ENCODE measurements at regions not wholly inside any gene's neighbourhood (a gene's known extent, or its start where the extent isn't known, plus 50 kb on each side); places are given as distances from the start of the nearest gene placed in this dataset.

DNA sequence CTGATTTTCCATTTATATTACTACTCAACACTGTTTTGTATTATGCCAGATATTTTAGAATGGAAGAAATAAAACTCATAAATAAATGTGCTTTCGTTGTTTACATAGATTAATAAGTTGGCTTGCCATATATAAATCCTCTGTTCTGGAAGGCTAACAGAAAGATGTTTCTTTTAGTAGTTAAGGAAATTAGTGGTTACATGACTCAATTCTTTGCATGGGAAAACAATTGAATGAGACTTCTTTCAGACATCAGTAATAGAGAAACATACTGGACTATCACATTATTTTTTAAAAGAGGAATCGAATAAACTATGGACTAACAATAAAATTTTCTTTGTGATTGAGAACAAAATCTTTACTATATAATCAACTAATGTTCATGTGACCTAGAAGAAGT, 336.5 kb downstream of the KCNS3 start:
- no peak for TF ChIP-seq ZNF175 (tag by site-specific recombination; IDR thresholded peaks at IDR 0.05)
- H3K4me3 ChIP-seq (ENCODE audit: low read depth, low read length) = no peak overlapping the region
- ChIA-PET POLR2A (no interaction called here), CTCF (no interaction called here)
- no peaks in the 10 kb centered on the region for H3K9me3 ChIP-seq (ENCODE audit: control insufficient read depth, insufficient read depth, low read depth, low read length)
- H3K36me3 ChIP-seq (ENCODE audit: control insufficient read depth in 2 of 2, insufficient read depth in 1 of 2, low read length in 2 of 2) = no peaks in the 10 kb centered on the region
- H3K4me1 ChIP-seq (ENCODE audit: control insufficient read depth, insufficient read depth, low read length) = peaks cover 9% of the 10 kb centered on the region
- H3K27ac ChIP-seq (ENCODE audit: extremely low read depth, low read depth, low read length) = no peak overlapping the region

DNA sequence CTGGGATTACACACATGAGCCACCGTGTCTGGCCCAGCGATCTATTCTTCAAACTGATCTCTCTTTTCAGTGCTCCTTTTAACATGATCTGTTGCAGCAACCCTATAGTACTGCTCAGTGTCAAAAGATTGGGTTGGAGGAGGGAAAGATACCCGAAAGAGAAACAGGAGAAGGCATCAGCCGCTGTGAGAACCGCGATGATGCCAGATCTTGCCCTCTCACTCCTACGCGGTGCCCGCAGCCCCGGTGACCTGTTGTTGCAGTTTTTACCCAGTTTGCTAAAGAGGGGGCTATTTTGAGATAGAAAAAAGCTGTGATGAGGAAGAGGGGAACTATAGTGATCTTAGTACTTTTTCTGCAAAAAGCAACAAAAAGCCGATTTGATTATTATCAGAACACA, 335.5 kb downstream of the KCNS3 start:
- H3K27ac ChIP-seq (ENCODE audit: extremely low read depth, low read depth, low read length) = no peak overlapping the region
- peaks cover 13% of the 10 kb centered on the region for H3K4me1 ChIP-seq (ENCODE audit: control insufficient read depth, insufficient read depth, low read length)
- H3K9me3 ChIP-seq (ENCODE audit: control insufficient read depth, insufficient read depth, low read depth, low read length) = no peaks in the 10 kb centered on the region
- no peaks in the 10 kb centered on the region for H3K36me3 ChIP-seq (ENCODE audit: control insufficient read depth in 2 of 2, insufficient read depth in 1 of 2, low read length in 2 of 2)
- POLR2A ChIA-PET = no interaction called here
- H3K4me3 ChIP-seq (ENCODE audit: low read depth, low read length) = no peak overlapping the region
- TF ChIP-seq ZNF785 (tag by site-specific recombination; IDR thresholded peaks at IDR 0.05) (no peak), ZNF202 (tag by site-specific recombination; IDR thresholded peaks at IDR 0.05; ENCODE audit: borderline replicate concordance) (no peak), ZNF16 (tag by site-specific recombination; IDR thresholded peaks at IDR 0.05; ENCODE audit: low read depth) (no peak), OVOL3 (tag by site-specific recombination; IDR thresholded peaks at IDR 0.05) (no peak), ZNF140 (tag by site-specific recombination; IDR thresholded peaks at IDR 0.05) (no peak), ZBTB8A (tag by site-specific recombination; IDR thresholded peaks at IDR 0.05) (no peak), SCRT1 (tag by site-specific recombination; IDR thresholded peaks at IDR 0.05; ENCODE audit: borderline replicate concordance) (no peak)
- TF ChIP-seq, protein P1, sequence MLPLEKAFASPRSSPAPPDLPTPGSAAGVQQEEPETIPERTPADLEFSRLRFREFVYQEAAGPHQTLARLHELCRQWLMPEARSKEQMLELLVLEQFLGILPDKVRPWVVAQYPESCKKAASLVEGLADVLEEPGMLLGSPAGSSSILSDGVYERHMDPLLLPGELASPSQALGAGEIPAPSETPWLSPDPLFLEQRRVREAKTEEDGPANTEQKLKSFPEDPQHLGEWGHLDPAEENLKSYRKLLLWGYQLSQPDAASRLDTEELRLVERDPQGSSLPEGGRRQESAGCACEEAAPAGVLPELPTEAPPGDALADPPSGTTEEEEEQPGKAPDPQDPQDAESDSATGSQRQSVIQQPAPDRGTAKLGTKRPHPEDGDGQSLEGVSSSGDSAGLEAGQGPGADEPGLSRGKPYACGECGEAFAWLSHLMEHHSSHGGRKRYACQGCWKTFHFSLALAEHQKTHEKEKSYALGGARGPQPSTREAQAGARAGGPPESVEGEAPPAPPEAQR (tag by site-specific recombination; IDR thresholded peaks at IDR 0.05) = no peak
- TF ChIP-seq, protein P2, sequence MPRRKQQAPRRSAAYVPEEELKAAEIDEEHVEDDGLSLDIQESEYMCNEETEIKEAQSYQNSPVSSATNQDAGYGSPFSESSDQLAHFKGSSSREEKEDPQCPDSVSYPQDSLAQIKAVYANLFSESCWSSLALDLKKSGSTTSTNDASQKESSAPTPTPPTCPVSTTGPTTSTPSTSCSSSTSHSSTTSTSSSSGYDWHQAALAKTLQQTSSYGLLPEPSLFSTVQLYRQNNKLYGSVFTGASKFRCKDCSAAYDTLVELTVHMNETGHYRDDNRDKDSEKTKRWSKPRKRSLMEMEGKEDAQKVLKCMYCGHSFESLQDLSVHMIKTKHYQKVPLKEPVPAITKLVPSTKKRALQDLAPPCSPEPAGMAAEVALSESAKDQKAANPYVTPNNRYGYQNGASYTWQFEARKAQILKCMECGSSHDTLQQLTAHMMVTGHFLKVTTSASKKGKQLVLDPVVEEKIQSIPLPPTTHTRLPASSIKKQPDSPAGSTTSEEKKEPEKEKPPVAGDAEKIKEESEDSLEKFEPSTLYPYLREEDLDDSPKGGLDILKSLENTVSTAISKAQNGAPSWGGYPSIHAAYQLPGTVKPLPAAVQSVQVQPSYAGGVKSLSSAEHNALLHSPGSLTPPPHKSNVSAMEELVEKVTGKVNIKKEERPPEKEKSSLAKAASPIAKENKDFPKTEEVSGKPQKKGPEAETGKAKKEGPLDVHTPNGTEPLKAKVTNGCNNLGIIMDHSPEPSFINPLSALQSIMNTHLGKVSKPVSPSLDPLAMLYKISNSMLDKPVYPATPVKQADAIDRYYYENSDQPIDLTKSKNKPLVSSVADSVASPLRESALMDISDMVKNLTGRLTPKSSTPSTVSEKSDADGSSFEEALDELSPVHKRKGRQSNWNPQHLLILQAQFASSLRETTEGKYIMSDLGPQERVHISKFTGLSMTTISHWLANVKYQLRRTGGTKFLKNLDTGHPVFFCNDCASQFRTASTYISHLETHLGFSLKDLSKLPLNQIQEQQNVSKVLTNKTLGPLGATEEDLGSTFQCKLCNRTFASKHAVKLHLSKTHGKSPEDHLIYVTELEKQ (tag by site-specific recombination; IDR thresholded peaks at IDR 0.05; ENCODE audit: borderline replicate concordance) = no peak
- TF ChIP-seq, protein P3, sequence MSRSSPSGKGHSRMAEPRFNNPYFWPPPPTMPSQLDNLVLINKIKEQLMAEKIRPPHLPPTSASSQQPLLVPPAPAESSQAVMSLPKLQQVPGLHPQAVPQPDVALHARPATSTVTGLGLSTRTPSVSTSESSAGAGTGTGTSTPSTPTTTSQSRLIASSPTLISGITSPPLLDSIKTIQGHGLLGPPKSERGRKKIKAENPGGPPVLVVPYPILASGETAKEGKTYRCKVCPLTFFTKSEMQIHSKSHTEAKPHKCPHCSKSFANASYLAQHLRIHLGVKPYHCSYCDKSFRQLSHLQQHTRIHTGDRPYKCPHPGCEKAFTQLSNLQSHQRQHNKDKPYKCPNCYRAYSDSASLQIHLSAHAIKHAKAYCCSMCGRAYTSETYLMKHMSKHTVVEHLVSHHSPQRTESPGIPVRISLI (tag by site-specific recombination; IDR thresholded peaks at IDR 0.05) = no peak
- CTCF ChIA-PET = interaction anchor here (0.6 kb wide), 1 partner anchor 494 kb away, joined by 3 read pairs; no protein-coding TSS in a partner anchor

DNA sequence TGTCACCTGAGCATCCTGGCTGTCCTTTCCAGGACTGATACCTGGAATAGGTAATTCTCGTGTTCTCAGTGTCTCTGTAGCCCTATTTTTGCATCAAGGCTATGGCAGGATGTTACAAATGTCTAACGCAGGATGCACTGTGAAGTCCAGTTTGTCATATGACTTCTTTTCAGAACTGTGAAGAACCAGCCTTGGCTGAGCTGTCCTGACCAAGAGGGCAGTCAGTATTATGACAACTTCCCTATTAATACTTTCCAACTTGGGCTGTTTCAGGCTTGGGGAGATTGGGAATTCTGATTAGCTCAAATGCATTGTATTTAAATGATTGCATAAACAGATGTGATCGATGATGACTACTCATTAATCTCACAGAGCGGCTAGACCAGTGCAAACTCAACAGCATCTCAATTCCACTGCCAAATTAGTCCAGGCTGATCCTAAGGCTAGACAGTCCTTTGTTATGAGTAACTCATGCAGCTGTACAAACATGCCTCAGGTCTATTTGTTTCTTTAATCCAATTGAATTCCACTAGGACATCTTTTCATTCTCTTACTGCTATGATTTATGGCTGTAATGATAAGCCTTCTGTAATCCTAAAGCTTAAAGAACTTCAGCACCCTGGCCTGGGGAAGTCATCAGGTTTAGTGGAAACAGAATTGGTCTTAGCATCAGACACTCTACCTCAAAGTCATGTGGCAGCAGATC, 331.6 kb downstream of the KCNS3 start:
- ChIA-PET CTCF (interaction anchor here (0.6 to 2.0 kb wide), 2 partner anchors 26 to 143 kb away, joined by 5 read pairs; no protein-coding TSS in a partner anchor), POLR2A (no interaction called here)
- Histone ChIP-seq H3K36me3 (ENCODE audit: control insufficient read depth in 2 of 2, insufficient read depth in 1 of 2, low read length in 2 of 2) (no peaks in the 10 kb centered on the region), H3K9me3 (ENCODE audit: control insufficient read depth, insufficient read depth, low read depth, low read length) (no peaks in the 10 kb centered on the region), H3K4me3 (ENCODE audit: low read depth, low read length) (no peak overlapping the region), H3K4me1 (ENCODE audit: control insufficient read depth, insufficient read depth, low read length) (peaks cover 13% of the 10 kb centered on the region), H3K27ac (ENCODE audit: extremely low read depth, low read depth, low read length) (no peak overlapping the region)
- TF ChIP-seq ZNF623 (tag by site-specific recombination; IDR thresholded peaks at IDR 0.05) = no peak
- TF ChIP-seq KLF1 (tag by site-specific recombination; IDR thresholded peaks at IDR 0.05) = no peak
- TF ChIP-seq MEIS1 (CRISPR knock-in tag; IDR thresholded peaks at IDR 0.05; ENCODE audit: borderline replicate concordance) = peak; percentile 91
- no peak for TF ChIP-seq ZNF792 (tag by site-specific recombination; IDR thresholded peaks at IDR 0.05)
- TF ChIP-seq, protein P4, sequence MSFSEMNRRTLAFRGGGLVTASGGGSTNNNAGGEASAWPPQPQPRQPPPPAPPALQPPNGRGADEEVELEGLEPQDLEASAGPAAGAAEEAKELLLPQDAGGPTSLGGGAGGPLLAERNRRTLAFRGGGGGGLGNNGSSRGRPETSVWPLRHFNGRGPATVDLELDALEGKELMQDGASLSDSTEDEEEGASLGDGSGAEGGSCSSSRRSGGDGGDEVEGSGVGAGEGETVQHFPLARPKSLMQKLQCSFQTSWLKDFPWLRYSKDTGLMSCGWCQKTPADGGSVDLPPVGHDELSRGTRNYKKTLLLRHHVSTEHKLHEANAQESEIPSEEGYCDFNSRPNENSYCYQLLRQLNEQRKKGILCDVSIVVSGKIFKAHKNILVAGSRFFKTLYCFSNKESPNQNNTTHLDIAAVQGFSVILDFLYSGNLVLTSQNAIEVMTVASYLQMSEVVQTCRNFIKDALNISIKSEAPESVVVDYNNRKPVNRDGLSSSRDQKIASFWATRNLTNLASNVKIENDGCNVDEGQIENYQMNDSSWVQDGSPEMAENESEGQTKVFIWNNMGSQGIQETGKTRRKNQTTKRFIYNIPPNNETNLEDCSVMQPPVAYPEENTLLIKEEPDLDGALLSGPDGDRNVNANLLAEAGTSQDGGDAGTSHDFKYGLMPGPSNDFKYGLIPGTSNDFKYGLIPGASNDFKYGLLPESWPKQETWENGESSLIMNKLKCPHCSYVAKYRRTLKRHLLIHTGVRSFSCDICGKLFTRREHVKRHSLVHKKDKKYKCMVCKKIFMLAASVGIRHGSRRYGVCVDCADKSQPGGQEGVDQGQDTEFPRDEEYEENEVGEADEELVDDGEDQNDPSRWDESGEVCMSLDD (tag by site-specific recombination; IDR thresholded peaks at IDR 0.05) = no peak
- TF ChIP-seq ZNF610 (tag by site-specific recombination; IDR thresholded peaks at IDR 0.05; ENCODE audit: borderline replicate concordance) = no peak
- no peak for TF ChIP-seq ZSCAN16 (tag by site-specific recombination; IDR thresholded peaks at IDR 0.05)
- 0 out of 2 replicates have a peak, but pooled peaks have one; percentile 23 for TF ChIP-seq OVOL3 (tag by site-specific recombination; IDR thresholded peaks at IDR 0.05)
- TF ChIP-seq, protein P2 (tag by site-specific recombination; IDR thresholded peaks at IDR 0.05; ENCODE audit: borderline replicate concordance) = 0 out of 2 replicates have a peak, but pooled peaks have one; percentile 48

All from HEK293 (cell line).